GM06990 (cell line): ENCODE measurements at regions not wholly inside any gene's neighbourhood (a gene's known extent, or its start where the extent isn't known, plus 50 kb on each side); places are given as distances from the start of the nearest gene placed in this dataset.
"Not testable (repeated sequence)": the region's sequence is repeated elsewhere in the genome, so short reads cannot be mapped to it uniquely, and the experiment has no call there.

Experiments
- DNase-seq: peaks from one replicate; pipeline ENCODE4 v3.0.0-alpha.2; 2011; ENCODE audit not compliant: insufficient read length; ENCODE audit errors: extremely low read depth
- H3K27me3 ChIP-seq: replicated peaks from 2 replicates; pipeline ENCODE4 v1.6.0; 2011; ENCODE audit warnings: low read length; ENCODE audit not compliant: control insufficient read depth, insufficient read depth
- H3K36me3 ChIP-seq: 2 replicates; pipeline ENCODE4 v1.5.1; 2011; ENCODE audit warnings: low read length; ENCODE audit not compliant: control insufficient read depth, insufficient read depth
- H3K4me3 ChIP-seq: replicated peaks from 2 replicates; pipeline ENCODE4 v1.5.1; 2011; ENCODE audit warnings: low read depth, mild to moderate bottlenecking, control low read depth, low read length
- TF ChIP-seq, protein P1 (sequence below): IDR thresholded peaks from 2 replicates; pipeline ENCODE4 v1.5.1; 2011; ENCODE audit warnings: low read length, control low read depth, mild to moderate bottlenecking, inconsistent platforms; ENCODE audit not compliant: insufficient read depth, poor library complexity, severe bottlenecking

GRCh38 chr3:40930131-40930538, 269.2 kb upstream of the CTNNB1 start:
- Histone ChIP-seq H3K4me3 (no peak overlapping the region), H3K36me3 (no peaks in the 10 kb centered on the region), H3K27me3 (no peaks in the 10 kb centered on the region)
- TF ChIP-seq, protein P1, sequence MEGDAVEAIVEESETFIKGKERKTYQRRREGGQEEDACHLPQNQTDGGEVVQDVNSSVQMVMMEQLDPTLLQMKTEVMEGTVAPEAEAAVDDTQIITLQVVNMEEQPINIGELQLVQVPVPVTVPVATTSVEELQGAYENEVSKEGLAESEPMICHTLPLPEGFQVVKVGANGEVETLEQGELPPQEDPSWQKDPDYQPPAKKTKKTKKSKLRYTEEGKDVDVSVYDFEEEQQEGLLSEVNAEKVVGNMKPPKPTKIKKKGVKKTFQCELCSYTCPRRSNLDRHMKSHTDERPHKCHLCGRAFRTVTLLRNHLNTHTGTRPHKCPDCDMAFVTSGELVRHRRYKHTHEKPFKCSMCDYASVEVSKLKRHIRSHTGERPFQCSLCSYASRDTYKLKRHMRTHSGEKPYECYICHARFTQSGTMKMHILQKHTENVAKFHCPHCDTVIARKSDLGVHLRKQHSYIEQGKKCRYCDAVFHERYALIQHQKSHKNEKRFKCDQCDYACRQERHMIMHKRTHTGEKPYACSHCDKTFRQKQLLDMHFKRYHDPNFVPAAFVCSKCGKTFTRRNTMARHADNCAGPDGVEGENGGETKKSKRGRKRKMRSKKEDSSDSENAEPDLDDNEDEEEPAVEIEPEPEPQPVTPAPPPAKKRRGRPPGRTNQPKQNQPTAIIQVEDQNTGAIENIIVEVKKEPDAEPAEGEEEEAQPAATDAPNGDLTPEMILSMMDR = no peak
- no peak for DNase-seq

DNA sequence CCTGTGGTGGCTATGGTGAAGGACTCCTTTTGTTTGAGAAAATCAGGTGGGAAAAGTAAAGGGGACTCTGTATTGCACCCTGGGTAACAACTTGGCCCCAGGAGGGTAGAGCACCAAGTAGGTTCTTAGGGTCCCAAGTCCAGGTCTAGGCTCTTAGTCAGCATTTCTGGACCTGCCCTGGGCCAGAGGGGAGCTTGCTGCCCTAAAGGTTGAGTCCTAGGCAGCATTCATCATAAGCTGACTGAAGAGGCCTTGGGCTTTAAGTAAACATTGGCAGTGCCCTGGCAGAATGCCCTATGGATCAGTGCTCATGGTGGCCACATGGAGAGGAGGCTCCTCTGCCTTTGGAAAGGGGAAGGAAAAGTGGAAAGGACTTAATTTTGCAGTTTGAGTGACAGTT, 268.5 kb upstream of the CTNNB1 start:
- TF ChIP-seq, protein P1 = no peak
- Histone ChIP-seq H3K27me3 (no peaks in the 10 kb centered on the region), H3K4me3 (no peak overlapping the region), H3K36me3 (no peaks in the 10 kb centered on the region)
- DNase-seq = no peak

GRCh38 chr3:40938591-40938990, 260.7 kb upstream of the CTNNB1 start:
- H3K27me3 ChIP-seq = no peaks in the 10 kb centered on the region
- H3K4me3 ChIP-seq = no peak overlapping the region
- H3K36me3 ChIP-seq = no peaks in the 10 kb centered on the region
- TF ChIP-seq, protein P1 = no peak
- no peak for DNase-seq

DNA sequence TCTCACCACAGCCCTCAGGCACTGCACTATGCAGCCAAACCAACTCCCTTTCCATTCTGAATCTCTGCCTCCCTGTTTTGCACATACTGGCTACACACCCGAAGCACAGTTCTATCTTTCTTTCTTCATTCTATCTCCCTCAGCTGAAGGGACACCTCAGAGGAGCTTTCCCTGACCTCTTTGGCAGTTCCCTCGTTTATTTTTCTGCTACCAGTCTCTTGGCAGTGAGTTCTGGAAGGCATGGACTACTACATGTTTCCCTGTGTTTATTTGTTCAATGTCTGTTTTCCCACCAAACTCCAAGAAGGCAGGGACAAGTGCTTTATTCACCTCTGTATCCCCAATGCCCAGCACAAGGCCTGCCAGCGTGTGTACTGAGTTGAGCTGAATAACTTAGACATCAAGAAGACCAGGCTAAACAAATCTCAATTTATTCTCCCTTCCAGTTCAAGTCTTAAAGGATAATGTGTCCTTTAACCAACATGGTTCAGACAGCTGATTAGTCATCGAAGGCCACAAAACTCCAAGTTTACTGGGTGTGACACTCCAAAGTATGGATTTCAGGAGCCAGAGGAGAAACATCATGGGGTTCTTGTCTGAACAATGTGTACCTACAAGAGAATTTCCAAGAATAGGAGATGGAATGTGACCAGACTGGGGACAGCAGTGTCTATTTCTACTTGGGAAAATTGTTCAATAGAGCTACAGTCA, 260.1 kb upstream of the CTNNB1 start:
- DNase-seq = no peak
- TF ChIP-seq, protein P1 = no peak
- no peaks in the 10 kb centered on the region for H3K27me3 ChIP-seq
- no peak overlapping the region for H3K4me3 ChIP-seq
- no peaks in the 10 kb centered on the region for H3K36me3 ChIP-seq

DNA sequence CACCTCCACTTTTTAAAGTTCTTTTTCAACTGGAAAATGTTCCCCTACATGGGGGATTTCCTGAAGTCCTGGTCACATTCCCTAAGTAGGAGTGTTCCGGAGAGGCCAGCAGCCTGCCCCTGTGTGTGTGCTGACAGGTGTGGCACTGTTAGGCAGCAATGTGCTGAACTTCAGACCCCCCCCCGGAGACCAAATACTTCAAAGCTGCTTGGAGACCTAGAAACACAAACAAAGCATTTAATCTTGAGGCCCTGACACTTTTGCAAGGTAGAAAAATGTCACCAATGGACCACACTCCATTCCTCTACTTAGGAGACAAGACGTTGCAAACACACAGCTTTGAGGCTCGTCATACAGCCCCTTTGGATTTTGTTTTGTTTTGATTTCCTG, 259.6 kb upstream of the CTNNB1 start:
- Histone ChIP-seq H3K36me3 (no peaks in the 10 kb centered on the region), H3K27me3 (no peaks in the 10 kb centered on the region), H3K4me3 (no peak overlapping the region)
- TF ChIP-seq, protein P1 = no peak
- no peak for DNase-seq

DNA sequence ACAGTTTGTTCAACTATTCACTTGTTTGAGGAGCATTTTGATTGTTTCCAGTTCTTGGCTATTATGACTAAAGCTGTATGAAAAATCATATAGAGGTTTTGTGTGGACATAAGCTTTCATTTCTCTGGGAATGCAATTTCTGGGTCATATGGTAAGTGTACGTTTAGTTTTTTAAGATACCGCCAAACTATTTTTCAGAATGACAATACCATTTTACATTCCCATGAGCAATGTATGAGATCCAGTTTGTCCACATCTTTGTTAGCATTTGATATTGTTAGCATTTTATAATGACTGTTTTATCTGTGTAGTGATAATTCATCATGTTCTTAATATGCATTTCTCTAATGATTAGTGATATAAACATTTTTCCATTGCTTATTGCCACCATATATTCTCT, 258.7 kb upstream of the CTNNB1 start:
- H3K27me3 ChIP-seq = no peaks in the 10 kb centered on the region
- H3K4me3 ChIP-seq = no peak overlapping the region
- TF ChIP-seq, protein P1 = no peak
- no peaks in the 10 kb centered on the region for H3K36me3 ChIP-seq
- no peak for DNase-seq

- not testable (repeated sequence) for DNase-seq, H3K4me3 ChIP-seq, H3K36me3 ChIP-seq
Observed at GRCh38 chr3:40947022-40947421, 252.3 kb upstream of the CTNNB1 start.

GRCh38 chr3:40949347-40949746, 250.0 kb upstream of the CTNNB1 start:
- H3K27me3 ChIP-seq, DNase-seq, H3K36me3 ChIP-seq, H3K4me3 ChIP-seq: not testable (repeated sequence)

More at GRCh38 chr3:40947022-40947421, 252.3 kb upstream of the CTNNB1 start:
- not testable (repeated sequence) for H3K27me3 ChIP-seq
